ENCODE measurements at regions not wholly inside any gene's neighbourhood (a gene's known extent, or its start where the extent isn't known, plus 50 kb on each side); places are given as distances from the start of the nearest gene placed in this dataset.

- Histone ChIP-seq H3K36me3 (ENCODE audit: control insufficient read depth in 3 of 3, insufficient read depth in 3 of 3, low read length in 3 of 3) (no peaks in the 10 kb centered on the region), H3K4me1 (ENCODE audit: control insufficient read depth in 3 of 3, insufficient read depth in 3 of 3, low read length in 3 of 3) (peaks cover 0 to 5% (median 0%) of the 10 kb centered on the region in 3 donors), H3K9ac (ENCODE audit: low read depth in 1 of 3, low read length in 3 of 3) (no peak overlapping the region), H3K4me3 (ENCODE audit: low read length in 3 of 3) (no peak overlapping the region), H3K27ac (ENCODE audit: low read depth, low read length) (no peak overlapping the region), H3K27me3 (ENCODE audit: control insufficient read depth in 3 of 3, insufficient read depth in 3 of 3, low read length in 3 of 3) (peaks cover 34 to 48% (median 39%) of the 10 kb centered on the region in 3 donors), H3K9me3 (ENCODE audit: control insufficient read depth in 3 of 3, low read length in 3 of 3) (peaks cover 0 to 13% (median 2%) of the 10 kb centered on the region in 3 donors)
Observed at GRCh38 chr7:157080111-157080730, 58.5 kb upstream of the UBE3C start.

GRCh38 chr7:157086508-157087187 is 52.1 kb upstream of the UBE3C start:
- Histone ChIP-seq H3K4me3 (ENCODE audit: low read length in 3 of 3) (no peak overlapping the region), H3K9me3 (ENCODE audit: control insufficient read depth in 3 of 3, low read length in 3 of 3) (peaks cover 3 to 13% (median 3%) of the 10 kb centered on the region in 3 donors), H3K27me3 (ENCODE audit: control insufficient read depth in 3 of 3, insufficient read depth in 3 of 3, low read length in 3 of 3) (peaks cover 9 to 15% (median 14%) of the 10 kb centered on the region in 3 donors), H3K9ac (ENCODE audit: low read depth in 1 of 3, low read length in 3 of 3) (no peak overlapping the region), H3K36me3 (ENCODE audit: control insufficient read depth in 3 of 3, insufficient read depth in 3 of 3, low read length in 3 of 3) (no peaks in the 10 kb centered on the region), H3K4me1 (ENCODE audit: control insufficient read depth in 3 of 3, insufficient read depth in 3 of 3, low read length in 3 of 3) (no peaks in the 10 kb centered on the region), H3K27ac (ENCODE audit: low read depth, low read length) (no peak overlapping the region)

- H3K9me3 ChIP-seq (ENCODE audit: control insufficient read depth in 3 of 3, low read length in 3 of 3), result peaks cover 3 to 13% (median 4%) of the 10 kb centered on the region in 3 donors
- no peak overlapping the region for H3K27ac ChIP-seq (ENCODE audit: low read depth, low read length)
- no peak overlapping the region for H3K9ac ChIP-seq (ENCODE audit: low read depth in 1 of 3, low read length in 3 of 3)
- no peaks in the 10 kb centered on the region for H3K36me3 ChIP-seq (ENCODE audit: control insufficient read depth in 3 of 3, insufficient read depth in 3 of 3, low read length in 3 of 3)
- H3K4me3 ChIP-seq (ENCODE audit: low read length in 3 of 3), result no peak overlapping the region
- no peaks in the 10 kb centered on the region for H3K4me1 ChIP-seq (ENCODE audit: control insufficient read depth in 3 of 3, insufficient read depth in 3 of 3, low read length in 3 of 3)
- H3K27me3 ChIP-seq (ENCODE audit: control insufficient read depth in 3 of 3, insufficient read depth in 3 of 3, low read length in 3 of 3), result peaks cover 12 to 16% (median 14%) of the 10 kb centered on the region in 3 donors
Observed at GRCh38 chr7:157087646-157088045, 51.1 kb upstream of the UBE3C start.

GRCh38 chr7:157088136-157088535 is 50.6 kb upstream of the UBE3C start:
- Histone ChIP-seq H3K4me3 (ENCODE audit: low read length in 3 of 3) (no peak overlapping the region), H3K4me1 (ENCODE audit: control insufficient read depth in 3 of 3, insufficient read depth in 3 of 3, low read length in 3 of 3) (no peaks in the 10 kb centered on the region), H3K27me3 (ENCODE audit: control insufficient read depth in 3 of 3, insufficient read depth in 3 of 3, low read length in 3 of 3) (peaks cover 12 to 16% (median 14%) of the 10 kb centered on the region in 3 donors), H3K9ac (ENCODE audit: low read depth in 1 of 3, low read length in 3 of 3) (no peak overlapping the region), H3K9me3 (ENCODE audit: control insufficient read depth in 3 of 3, low read length in 3 of 3) (peaks cover 3 to 12% (median 7%) of the 10 kb centered on the region in 3 donors), H3K36me3 (ENCODE audit: control insufficient read depth in 3 of 3, insufficient read depth in 3 of 3, low read length in 3 of 3) (no peaks in the 10 kb centered on the region), H3K27ac (ENCODE audit: low read depth, low read length) (no peak overlapping the region)

All from skeletal muscle tissue (tissue), 3 donors.